Skeletal muscle tissue (tissue), 3 donors: ENCODE measurements at regions not wholly inside any gene's neighbourhood (a gene's known extent, or its start where the extent isn't known, plus 50 kb on each side); places are given as distances from the start of the nearest gene placed in this dataset.

Experiments
- H3K27ac ChIP-seq: one replicate; pipeline ENCODE4 v1.7.0; 2013; ENCODE audit warnings: mild to moderate bottlenecking, low read depth, low read length, inconsistent platforms
- H3K27me3 ChIP-seq, 3 donors: one replicate each; pipeline ENCODE4 v1.7.0; 2013; ENCODE audit warnings: low read length in 3 of 3; ENCODE audit not compliant: control insufficient read depth in 3 of 3, insufficient read depth in 3 of 3
- H3K36me3 ChIP-seq, 3 donors: one replicate each; pipeline ENCODE4 v1.7.0; 2013; ENCODE audit warnings: low read length in 3 of 3; ENCODE audit not compliant: control insufficient read depth in 3 of 3, insufficient read depth in 3 of 3
- H3K4me1 ChIP-seq, 3 donors: one replicate each; pipeline ENCODE4 v1.7.0; 2013; ENCODE audit warnings: low read length in 3 of 3, mild to moderate bottlenecking in 3 of 3; ENCODE audit not compliant: control insufficient read depth in 3 of 3, insufficient read depth in 3 of 3
- H3K4me3 ChIP-seq, 3 donors: one replicate each; pipeline ENCODE4 v1.7.0; 2013; ENCODE audit warnings: low read length in 3 of 3
- H3K9ac ChIP-seq, 3 donors: one replicate each; pipeline ENCODE4 v1.7.0; 2013; ENCODE audit warnings: low read length in 3 of 3, mild to moderate bottlenecking in 3 of 3, moderate library complexity in 2 of 3, low read depth in 1 of 3
- H3K9me3 ChIP-seq, 3 donors: one replicate each; pipeline ENCODE4 v1.7.0; 2013; ENCODE audit warnings: low read length in 3 of 3; ENCODE audit not compliant: control insufficient read depth in 3 of 3
- donor health status: Osteomylitis.

DNA sequence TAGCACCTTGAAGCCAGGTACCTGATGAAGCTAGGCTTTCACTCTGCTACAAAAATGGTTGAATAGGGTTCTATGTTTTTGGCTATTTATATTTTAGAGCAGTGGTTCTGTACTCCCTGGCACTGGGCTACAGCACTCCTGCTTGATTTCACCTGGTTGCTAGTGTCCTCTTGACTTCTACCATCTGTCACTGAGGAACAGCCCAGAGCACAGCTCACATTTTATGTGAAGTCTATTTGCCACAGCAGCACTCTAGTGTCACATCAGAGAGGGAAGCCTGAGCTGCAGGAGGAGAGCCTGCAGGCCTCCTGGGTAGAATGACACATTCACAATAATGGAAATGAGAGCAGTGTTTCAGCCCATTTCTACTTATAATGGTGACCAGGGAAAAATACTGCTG is 184.2 kb downstream of the ZNF486 start:
- no peaks in the 10 kb centered on the region for H3K4me1 ChIP-seq
- H3K36me3 ChIP-seq, result no peaks in the 10 kb centered on the region
- H3K9ac ChIP-seq, result no peak overlapping the region
- no peak overlapping the region for H3K4me3 ChIP-seq
- no peak overlapping the region for H3K27ac ChIP-seq
- no peaks in the 10 kb centered on the region for H3K27me3 ChIP-seq
- no peaks in the 10 kb centered on the region for H3K9me3 ChIP-seq

DNA sequence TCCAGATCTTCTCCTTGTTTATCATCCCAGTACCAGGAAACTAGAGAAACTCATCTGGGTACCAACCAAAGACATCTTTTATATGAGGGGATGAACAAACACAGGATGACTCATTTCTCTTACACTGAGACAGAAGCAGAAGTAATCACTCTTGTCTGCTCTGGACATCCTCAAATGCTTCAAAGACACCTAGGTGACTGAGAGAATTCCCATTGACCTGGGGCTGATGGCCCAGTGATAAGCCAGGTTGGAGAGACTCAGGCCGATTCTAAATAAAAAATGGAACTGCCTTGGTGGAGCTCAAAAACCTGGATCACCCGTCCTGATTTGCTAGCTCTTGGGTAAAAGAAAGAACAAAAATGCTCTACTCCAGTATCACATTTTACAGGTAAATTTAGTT is 182.2 kb downstream of the ZNF486 start:
- no peak overlapping the region for H3K27ac ChIP-seq
- H3K36me3 ChIP-seq, result no peaks in the 10 kb centered on the region
- no peak overlapping the region for H3K4me3 ChIP-seq
- H3K9ac ChIP-seq, result no peak overlapping the region
- H3K4me1 ChIP-seq, result no peaks in the 10 kb centered on the region
- H3K9me3 ChIP-seq, result no peaks in the 10 kb centered on the region
- H3K27me3 ChIP-seq, result no peaks in the 10 kb centered on the region

DNA sequence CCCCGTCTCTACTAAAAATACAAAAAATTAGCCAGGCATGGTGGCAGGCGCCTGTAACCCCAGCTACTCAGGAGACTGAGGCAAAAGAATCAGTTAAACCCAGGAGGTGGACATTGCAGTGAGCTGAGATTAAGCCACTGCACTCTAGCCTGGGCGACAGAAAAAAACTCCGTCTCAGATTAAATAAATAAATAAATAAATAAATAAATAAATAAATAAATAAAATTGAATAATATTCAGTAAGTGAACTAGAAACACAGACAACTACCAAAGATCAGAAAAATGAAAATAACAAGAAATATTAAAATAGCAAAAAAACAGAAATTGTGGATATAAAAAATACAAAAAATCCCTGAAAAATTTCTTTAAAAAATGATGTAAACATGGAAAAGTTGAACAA is 172.4 kb downstream of the ZNF486 start:
- Histone ChIP-seq H3K27ac (no peak overlapping the region), H3K9ac (no peak overlapping the region), H3K9me3 (peaks cover 0 to 2% (median 0%) of the 10 kb centered on the region in 3 donors), H3K4me3 (no peak overlapping the region), H3K4me1 (no peaks in the 10 kb centered on the region), H3K36me3 (no peaks in the 10 kb centered on the region), H3K27me3 (no peaks in the 10 kb centered on the region)

DNA sequence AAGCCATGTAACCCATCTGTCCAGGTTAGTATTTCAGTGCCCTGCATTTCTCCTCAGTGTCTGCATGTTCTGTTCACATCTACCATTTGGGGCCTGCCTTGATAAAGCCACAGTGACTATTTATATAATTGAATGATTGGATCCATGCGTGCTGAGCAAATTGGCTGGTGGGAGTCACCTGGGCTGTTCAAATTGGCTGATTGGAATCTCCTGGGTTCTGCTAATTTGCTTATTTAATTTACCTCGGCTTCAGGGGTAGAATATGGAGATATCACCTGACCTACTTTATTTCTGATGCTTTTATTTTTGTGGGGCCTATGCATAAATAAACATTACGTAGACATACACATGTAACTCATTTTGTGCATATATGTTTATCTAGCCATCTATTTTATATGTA is 167.7 kb downstream of the ZNF486 start:
- no peak overlapping the region for H3K9ac ChIP-seq
- H3K4me1 ChIP-seq, result no peaks in the 10 kb centered on the region
- no peak overlapping the region for H3K4me3 ChIP-seq
- H3K9me3 ChIP-seq, result peaks cover 0 to 2% (median 0%) of the 10 kb centered on the region in 3 donors
- no peaks in the 10 kb centered on the region for H3K36me3 ChIP-seq
- no peaks in the 10 kb centered on the region for H3K27me3 ChIP-seq
- no peak overlapping the region for H3K27ac ChIP-seq

DNA sequence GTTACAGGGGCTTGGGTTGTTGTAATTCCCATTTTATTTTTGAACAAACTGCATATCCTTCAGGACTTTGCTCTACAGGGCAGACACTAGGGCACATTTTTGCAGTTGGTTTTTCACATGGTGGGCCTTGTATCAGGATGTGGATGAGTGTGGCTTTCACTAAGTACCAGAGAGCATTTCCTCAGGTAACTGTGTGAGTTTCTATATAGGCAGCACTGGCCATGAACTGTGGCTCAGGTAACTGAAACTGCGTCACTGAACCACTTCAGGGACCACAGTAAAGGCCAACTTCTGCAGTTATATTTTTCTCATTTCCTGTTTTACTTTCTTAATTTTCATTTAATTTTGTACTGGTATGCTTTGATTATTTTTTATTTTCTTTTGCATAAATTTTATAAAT is 166.5 kb downstream of the ZNF486 start:
- H3K27me3 ChIP-seq, result no peaks in the 10 kb centered on the region
- H3K27ac ChIP-seq, result no peak overlapping the region
- no peak overlapping the region for H3K4me3 ChIP-seq
- peaks cover 0 to 2% (median 0%) of the 10 kb centered on the region in 3 donors for H3K9me3 ChIP-seq
- no peaks in the 10 kb centered on the region for H3K4me1 ChIP-seq
- no peak overlapping the region for H3K9ac ChIP-seq
- H3K36me3 ChIP-seq, result no peaks in the 10 kb centered on the region

DNA sequence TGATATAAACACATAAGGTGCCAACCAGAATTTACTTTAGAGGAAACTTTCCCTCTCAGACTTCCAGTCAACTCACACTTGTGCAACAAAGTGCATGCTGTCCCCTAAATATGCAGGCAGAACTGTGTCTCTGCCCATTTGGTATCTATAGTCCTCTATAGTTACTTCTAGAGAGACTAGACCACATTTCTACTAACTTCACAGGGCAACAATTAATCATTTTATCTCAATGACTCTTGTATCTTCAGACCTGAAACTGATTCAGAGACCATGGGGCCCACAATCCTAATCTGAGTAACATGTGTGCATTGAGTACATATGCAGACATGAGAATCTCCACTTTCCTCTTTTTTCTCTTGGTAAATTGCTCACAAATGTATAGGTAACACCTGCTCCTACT is 158.1 kb downstream of the ZNF486 start:
- Histone ChIP-seq H3K4me3 (no peak overlapping the region), H3K36me3 (no peaks in the 10 kb centered on the region), H3K27me3 (no peaks in the 10 kb centered on the region), H3K27ac (no peak overlapping the region), H3K9me3 (no peaks in the 10 kb centered on the region), H3K4me1 (no peaks in the 10 kb centered on the region), H3K9ac (no peak overlapping the region)

DNA sequence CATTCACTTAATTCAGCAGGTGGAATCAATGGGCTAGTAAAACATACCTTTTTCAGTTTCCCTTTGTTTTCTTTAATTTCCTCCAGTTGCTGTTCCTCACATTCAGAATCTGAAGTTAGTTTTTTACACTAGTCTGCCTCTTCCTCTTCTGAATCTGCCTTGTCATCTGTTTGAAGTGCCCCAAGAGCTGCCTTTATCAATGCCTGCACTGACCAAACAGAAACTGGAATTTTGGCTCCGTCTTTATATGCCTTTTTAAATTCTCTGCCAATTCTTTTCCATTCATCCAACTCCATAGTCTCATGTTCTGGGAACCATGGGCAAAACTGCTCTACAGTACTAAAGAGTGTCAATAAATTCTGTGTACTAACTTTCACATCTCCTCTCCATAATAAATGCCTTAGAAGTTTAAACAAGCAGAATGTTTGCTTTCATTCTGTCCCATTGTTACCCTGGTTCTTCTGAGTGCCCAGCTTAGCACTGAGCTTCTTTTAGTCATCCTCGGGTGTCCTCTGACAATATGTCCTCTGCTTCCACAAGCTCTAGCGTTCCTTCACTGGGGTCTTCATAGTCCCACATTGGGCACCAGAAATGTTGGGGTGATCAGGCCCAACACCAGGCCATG is 154.2 kb downstream of the ZNF486 start:
- Histone ChIP-seq H3K27ac (no peak overlapping the region), H3K9me3 (no peaks in the 10 kb centered on the region), H3K27me3 (no peaks in the 10 kb centered on the region), H3K4me1 (no peaks in the 10 kb centered on the region), H3K36me3 (no peaks in the 10 kb centered on the region), H3K9ac (no peak overlapping the region), H3K4me3 (no peak overlapping the region)

DNA sequence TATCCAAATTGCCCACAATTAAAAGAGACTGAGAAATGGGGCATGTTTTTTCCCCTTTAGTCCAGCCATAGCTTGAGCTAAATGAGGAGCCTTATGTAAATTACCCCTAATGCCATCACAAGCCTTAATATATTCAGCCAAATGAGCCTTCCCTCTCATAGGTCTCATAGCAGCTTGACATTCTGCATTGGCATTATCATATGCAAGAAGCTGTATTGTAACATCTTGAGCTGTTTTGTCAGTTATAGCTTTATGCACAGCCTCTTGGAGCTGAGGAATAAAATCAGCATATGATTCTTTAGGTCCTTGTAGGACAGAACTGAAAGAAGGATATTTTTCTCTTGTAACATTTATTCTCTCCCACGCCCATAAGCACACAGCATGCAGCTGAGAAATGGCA is 153.2 kb downstream of the ZNF486 start:
- no peaks in the 10 kb centered on the region for H3K4me1 ChIP-seq
- no peak overlapping the region for H3K9ac ChIP-seq
- H3K4me3 ChIP-seq, result no peak overlapping the region
- H3K36me3 ChIP-seq, result no peaks in the 10 kb centered on the region
- no peak overlapping the region for H3K27ac ChIP-seq
- H3K27me3 ChIP-seq, result no peaks in the 10 kb centered on the region
- H3K9me3 ChIP-seq, result no peaks in the 10 kb centered on the region

DNA sequence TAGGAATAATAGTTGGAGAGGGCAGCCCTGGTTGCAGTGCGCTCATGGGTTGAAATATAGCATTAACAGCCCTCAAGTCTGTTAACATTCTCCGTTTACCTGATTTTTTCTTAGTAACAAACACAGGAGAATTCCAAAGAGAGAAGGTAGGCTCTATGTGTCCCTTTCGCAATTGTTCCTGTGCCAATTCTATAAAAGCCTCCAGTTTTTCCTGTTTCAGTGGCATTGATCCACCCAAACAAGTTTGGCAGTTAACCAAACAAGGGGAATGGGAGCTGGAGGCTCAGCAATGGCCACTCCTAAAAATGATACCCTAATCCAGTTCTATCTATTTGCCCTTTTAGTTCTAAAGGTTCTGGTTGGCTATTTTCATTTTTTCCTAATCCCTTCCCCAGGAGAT is 151.6 kb downstream of the ZNF486 start:
- no peaks in the 10 kb centered on the region for H3K36me3 ChIP-seq
- no peak overlapping the region for H3K4me3 ChIP-seq
- no peaks in the 10 kb centered on the region for H3K9me3 ChIP-seq
- no peaks in the 10 kb centered on the region for H3K27me3 ChIP-seq
- H3K9ac ChIP-seq, result no peak overlapping the region
- H3K4me1 ChIP-seq, result no peaks in the 10 kb centered on the region
- no peak overlapping the region for H3K27ac ChIP-seq

DNA sequence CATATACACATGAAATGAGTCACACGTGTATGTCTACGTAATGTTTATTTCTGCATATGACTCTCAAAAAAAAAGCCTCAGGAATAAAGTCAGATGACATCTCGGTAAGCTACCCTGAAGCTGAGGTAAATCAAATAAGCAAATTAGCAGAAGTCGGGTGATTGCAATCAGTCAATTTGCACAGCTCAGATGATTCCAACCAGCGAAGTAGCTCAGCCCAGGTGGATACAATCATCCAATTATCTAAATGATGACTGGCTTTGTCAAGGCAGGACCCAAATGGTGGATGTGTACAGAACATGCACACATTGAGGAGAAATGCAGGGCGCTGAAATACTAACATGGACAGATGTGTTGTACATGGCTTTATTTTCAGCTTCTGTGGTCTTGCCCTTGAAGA is 148.5 kb downstream of the ZNF486 start:
- Histone ChIP-seq H3K27me3 (no peaks in the 10 kb centered on the region), H3K36me3 (no peaks in the 10 kb centered on the region), H3K9me3 (no peaks in the 10 kb centered on the region), H3K9ac (no peak overlapping the region), H3K4me1 (no peaks in the 10 kb centered on the region), H3K4me3 (no peak overlapping the region), H3K27ac (no peak overlapping the region)

DNA sequence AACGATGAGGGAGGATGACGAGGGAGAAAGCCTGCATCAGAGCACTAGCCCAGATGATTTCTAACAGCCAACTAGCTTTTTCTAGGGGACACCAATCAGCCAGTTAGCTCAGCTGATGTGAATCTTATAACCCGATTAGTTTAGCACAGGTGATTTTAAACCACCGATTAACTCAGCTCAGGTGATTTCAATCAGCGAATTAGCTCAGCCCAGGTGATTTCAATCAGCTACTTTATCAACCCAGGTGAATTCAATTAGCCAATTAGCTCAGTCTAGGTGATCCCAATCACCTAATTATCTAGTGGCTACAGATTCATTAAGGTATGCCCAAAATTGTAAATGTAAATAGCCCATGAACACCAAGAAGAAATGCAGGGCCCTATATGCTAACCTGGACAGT is 146.9 kb downstream of the ZNF486 start:
- Histone ChIP-seq H3K27ac (no peak overlapping the region), H3K9me3 (no peaks in the 10 kb centered on the region), H3K4me1 (no peaks in the 10 kb centered on the region), H3K36me3 (no peaks in the 10 kb centered on the region), H3K9ac (no peak overlapping the region), H3K27me3 (no peaks in the 10 kb centered on the region), H3K4me3 (no peak overlapping the region)
